ENCODE measurements at regions not wholly inside any gene's neighbourhood (a gene's known extent, or its start where the extent isn't known, plus 50 kb on each side); places are given as distances from the start of the nearest gene placed in this dataset.
"Not testable (repeated sequence)": the region's sequence is repeated elsewhere in the genome, so short reads cannot be mapped to it uniquely, and the experiment has no call there.

DNA sequence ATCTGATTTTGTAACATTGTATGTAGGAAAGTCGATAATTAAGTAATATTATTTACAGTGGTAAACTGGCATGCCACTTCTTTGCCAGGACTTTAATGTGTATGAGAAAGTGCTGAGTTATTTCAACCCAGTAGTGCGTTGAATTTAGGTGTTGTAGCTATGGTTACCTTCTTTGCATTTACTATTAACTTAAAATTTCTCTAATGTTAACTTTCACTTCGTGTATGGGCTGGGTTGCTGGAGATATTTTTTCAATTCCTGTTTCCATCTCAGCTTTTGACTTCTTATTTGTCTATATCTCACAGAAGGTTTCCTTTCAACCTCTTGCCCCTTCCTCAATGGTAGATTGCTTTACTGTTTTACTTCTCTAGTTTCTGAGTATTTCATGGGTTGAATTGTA, 1345.6 kb downstream of the FSCB start:
- no peaks in the 10 kb centered on the region for H3K27me3 Mint-ChIP-seq (ENCODE audit: insufficient read depth)
- H3K27ac Mint-ChIP-seq = no peak overlapping the region
- DNase-seq (ENCODE audit: low spot score) = no peak
- H3K4me1 Mint-ChIP-seq (ENCODE audit: low read depth) = no peaks in the 10 kb centered on the region
- H3K4me3 Mint-ChIP-seq = no peak overlapping the region
- intact Hi-C loops (cut with micrococcal nuclease) = no loop called here
- H3K36me3 Mint-ChIP-seq (ENCODE audit: low read depth) = no peaks in the 10 kb centered on the region
- peaks cover 9% of the 10 kb centered on the region for H3K9me3 Mint-ChIP-seq

- Mint-ChIP-seq H3K4me1 (ENCODE audit: low read depth) (no peaks in the 10 kb centered on the region), H3K9me3 (peaks cover 17% of the 10 kb centered on the region), H3K27me3 (ENCODE audit: insufficient read depth) (no peaks in the 10 kb centered on the region), H3K27ac (no peak overlapping the region), H3K36me3 (ENCODE audit: low read depth) (no peaks in the 10 kb centered on the region), H3K4me3 (no peak overlapping the region)
- no peak for DNase-seq (ENCODE audit: low spot score)
- intact Hi-C loops (cut with micrococcal nuclease) = no loop called here
Measured at GRCh38 chr14:43157661-43158060, 1349.4 kb downstream of the FSCB start.

DNA sequence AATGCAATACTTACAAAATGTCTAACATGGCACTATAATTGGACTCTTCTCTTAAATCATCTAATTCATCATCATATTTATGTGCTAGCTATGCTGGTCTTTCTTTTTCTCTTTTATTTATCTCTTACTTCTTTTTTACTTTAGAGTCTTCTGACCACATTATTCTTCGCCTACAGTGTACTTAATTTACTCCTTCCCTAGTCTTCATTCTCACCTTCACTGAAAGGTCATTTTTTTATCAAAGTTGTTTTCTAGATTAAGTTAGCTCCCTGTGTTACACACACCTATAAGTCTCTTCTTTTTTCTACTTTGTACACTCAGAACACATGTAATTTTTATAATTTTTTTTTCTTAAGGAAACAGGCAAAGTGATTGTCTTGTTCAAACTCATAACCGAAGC, 1351.2 kb downstream of the FSCB start:
- no peak overlapping the region for H3K27ac Mint-ChIP-seq
- intact Hi-C loops (cut with micrococcal nuclease) = no loop called here
- no peaks in the 10 kb centered on the region for H3K36me3 Mint-ChIP-seq (ENCODE audit: low read depth)
- DNase-seq (ENCODE audit: low spot score) = no peak
- H3K27me3 Mint-ChIP-seq (ENCODE audit: insufficient read depth) = no peaks in the 10 kb centered on the region
- H3K9me3 Mint-ChIP-seq = peaks cover 17% of the 10 kb centered on the region
- no peaks in the 10 kb centered on the region for H3K4me1 Mint-ChIP-seq (ENCODE audit: low read depth)
- H3K4me3 Mint-ChIP-seq = no peak overlapping the region

DNA sequence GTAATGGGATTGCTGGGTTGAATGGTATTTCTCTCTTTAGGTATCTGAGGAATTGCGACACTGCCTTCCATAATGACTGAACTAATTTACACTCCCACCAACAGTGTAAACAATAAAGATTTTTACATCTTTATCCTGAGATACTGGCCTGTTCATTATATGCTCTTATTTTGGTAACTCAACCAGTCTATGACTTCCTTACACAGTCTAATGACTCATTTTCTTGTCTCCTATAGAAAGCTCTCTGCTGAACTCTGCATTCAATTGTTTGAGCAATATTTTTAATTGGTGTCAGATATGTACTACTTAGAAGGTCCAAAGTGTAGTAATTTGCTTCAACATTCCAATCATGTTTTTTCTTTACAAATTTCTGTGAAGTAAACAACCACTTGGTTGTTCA, 1351.8 kb downstream of the FSCB start:
- Mint-ChIP-seq H3K4me1 (ENCODE audit: low read depth) (no peaks in the 10 kb centered on the region), H3K36me3 (ENCODE audit: low read depth) (no peaks in the 10 kb centered on the region), H3K27me3 (ENCODE audit: insufficient read depth) (no peaks in the 10 kb centered on the region), H3K4me3 (no peak overlapping the region), H3K9me3 (peaks cover 17% of the 10 kb centered on the region), H3K27ac (no peak overlapping the region)
- DNase-seq (ENCODE audit: low spot score) = no peak
- intact Hi-C loops (cut with micrococcal nuclease) = no loop called here

DNA sequence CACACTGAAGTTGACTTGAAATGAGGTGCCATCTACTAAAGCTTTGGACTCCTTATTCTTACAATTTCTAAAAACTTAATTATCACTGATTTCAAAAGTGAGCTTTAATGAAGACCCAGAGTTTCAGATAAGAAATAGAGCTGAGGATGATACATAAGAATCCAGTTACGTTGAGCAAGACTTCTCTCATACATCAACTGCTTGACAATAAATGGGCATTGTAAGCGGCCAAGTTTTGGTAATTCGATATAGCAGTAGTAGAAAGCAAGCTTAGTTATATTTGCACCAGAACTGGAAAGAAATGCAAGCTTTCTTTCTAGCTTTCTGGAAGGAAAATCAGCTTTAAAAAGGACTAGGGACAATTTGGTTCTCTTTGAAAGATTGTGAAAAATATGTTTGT, 1359.6 kb downstream of the FSCB start:
- Mint-ChIP-seq H3K27ac (no peak overlapping the region), H3K4me3 (no peak overlapping the region), H3K9me3 (peaks cover 3% of the 10 kb centered on the region), H3K36me3 (ENCODE audit: low read depth) (no peaks in the 10 kb centered on the region), H3K27me3 (ENCODE audit: insufficient read depth) (no peaks in the 10 kb centered on the region), H3K4me1 (ENCODE audit: low read depth) (no peaks in the 10 kb centered on the region)
- no peak for DNase-seq (ENCODE audit: low spot score)
- intact Hi-C loops (cut with micrococcal nuclease) = no loop called here

DNA sequence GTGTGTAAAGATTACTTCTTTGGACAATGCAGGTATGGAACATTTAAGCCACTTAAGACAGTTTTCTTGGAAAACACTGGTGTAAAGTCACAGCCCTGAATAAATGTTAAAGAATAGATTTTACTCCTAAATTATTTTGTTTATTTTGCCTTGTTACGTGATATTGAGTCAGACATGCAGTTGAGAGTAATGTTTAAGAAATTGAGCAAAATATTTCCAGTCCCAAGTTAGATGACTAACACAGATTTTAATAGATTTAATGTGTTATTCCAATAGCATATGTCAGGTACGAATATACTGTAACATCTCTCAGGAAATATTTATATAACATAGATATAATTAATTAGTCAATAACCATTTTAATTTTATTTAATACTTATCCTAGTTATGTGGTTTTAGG, 1361.7 kb downstream of the FSCB start:
- no peaks in the 10 kb centered on the region for H3K36me3 Mint-ChIP-seq (ENCODE audit: low read depth)
- no peak overlapping the region for H3K27ac Mint-ChIP-seq
- DNase-seq (ENCODE audit: low spot score) = no peak
- H3K27me3 Mint-ChIP-seq (ENCODE audit: insufficient read depth) = no peaks in the 10 kb centered on the region
- intact Hi-C loops (cut with micrococcal nuclease) = no loop called here
- H3K4me1 Mint-ChIP-seq (ENCODE audit: low read depth) = no peaks in the 10 kb centered on the region
- H3K4me3 Mint-ChIP-seq = no peak overlapping the region
- H3K9me3 Mint-ChIP-seq = peaks cover 3% of the 10 kb centered on the region

DNA sequence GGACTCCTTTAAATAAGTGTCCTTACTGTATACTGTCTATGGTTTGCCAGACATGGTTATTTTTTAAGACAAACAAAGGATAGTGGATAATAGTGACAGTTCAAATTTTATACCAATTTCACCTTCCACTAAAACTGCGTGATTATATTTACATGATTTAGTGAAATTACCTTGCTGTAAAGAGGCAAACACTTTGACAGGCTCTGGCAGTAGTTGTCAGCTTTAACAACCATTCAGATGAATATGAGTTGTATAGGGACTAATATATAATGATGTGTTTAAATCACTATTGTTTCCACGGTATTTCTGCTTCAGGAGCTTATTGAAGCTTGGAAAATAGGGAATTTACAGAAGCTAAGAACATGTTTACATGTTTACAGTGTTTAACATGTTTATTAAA, 1364.0 kb downstream of the FSCB start:
- Mint-ChIP-seq H3K27ac (no peak overlapping the region), H3K4me1 (ENCODE audit: low read depth) (no peaks in the 10 kb centered on the region), H3K36me3 (ENCODE audit: low read depth) (no peaks in the 10 kb centered on the region), H3K4me3 (no peak overlapping the region), H3K27me3 (ENCODE audit: insufficient read depth) (no peaks in the 10 kb centered on the region), H3K9me3 (peaks cover 11% of the 10 kb centered on the region)
- no peak for DNase-seq (ENCODE audit: low spot score)
- intact Hi-C loops (cut with micrococcal nuclease) = no loop called here

- Mint-ChIP-seq H3K4me1 (ENCODE audit: low read depth) (no peaks in the 10 kb centered on the region), H3K9me3 (peaks cover 11% of the 10 kb centered on the region), H3K27ac (no peak overlapping the region), H3K36me3 (ENCODE audit: low read depth) (no peaks in the 10 kb centered on the region), H3K4me3 (no peak overlapping the region), H3K27me3 (ENCODE audit: insufficient read depth) (no peaks in the 10 kb centered on the region)
- DNase-seq (ENCODE audit: low spot score) = no peak
- intact Hi-C loops (cut with micrococcal nuclease) = no loop called here
Measured at GRCh38 chr14:43141636-43142191, 1365.4 kb downstream of the FSCB start.

DNA sequence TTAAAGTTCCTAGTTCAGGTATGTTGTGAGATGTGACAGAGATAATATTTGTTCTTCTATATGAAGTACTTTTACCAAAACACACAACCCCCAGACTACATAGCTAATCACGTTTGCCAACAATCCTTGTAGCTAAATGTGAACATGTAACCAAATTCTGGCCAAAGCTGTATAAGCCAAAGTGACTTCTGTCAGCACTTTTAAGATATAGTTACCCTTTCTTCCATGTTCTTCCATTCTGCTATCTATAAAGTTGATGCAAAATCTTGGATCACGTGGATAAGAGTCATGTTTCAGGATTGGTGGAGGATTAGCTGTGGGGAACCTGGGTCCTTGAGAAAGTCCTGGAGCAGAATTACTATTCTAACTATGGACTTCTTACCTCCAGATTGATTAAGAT, 1366.6 kb downstream of the FSCB start:
- no peak overlapping the region for H3K4me3 Mint-ChIP-seq
- H3K4me1 Mint-ChIP-seq (ENCODE audit: low read depth) = no peaks in the 10 kb centered on the region
- DNase-seq (ENCODE audit: low spot score) = no peak
- peaks cover 16% of the 10 kb centered on the region for H3K9me3 Mint-ChIP-seq
- intact Hi-C loops (cut with micrococcal nuclease) = no loop called here
- no peaks in the 10 kb centered on the region for H3K36me3 Mint-ChIP-seq (ENCODE audit: low read depth)
- no peak overlapping the region for H3K27ac Mint-ChIP-seq
- no peaks in the 10 kb centered on the region for H3K27me3 Mint-ChIP-seq (ENCODE audit: insufficient read depth)

DNA sequence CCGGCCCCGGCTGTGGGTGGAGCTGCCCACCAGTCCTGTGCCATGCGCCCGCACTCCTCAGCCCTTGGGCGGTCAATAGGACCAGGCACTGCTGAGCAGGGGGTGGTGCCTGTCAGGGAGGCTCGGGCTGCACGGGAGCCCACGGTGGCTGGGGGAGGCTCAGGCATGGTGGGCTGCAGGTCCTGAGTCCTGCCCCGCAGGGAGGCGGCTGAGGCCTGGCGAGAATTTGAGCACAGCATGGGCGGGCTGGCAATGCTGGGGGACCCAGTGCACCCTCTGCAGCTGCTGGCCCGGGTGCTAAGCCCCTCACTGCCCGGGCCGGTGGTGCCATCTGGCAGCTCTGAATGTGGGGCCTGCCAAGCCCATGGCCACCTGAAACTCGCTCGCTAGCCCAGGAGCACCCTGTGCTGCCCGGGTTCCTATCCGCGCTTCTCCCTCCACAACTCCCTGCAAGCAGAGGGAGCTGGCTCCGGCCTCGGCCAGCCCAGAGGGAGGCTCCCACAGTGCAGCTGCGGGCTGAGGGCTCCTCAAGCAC, 1371.1 kb downstream of the FSCB start:
- Mint-ChIP-seq H3K9me3 (peaks cover 27% of the 10 kb centered on the region), H3K36me3 (ENCODE audit: low read depth) (no peaks in the 10 kb centered on the region), H3K27me3 (ENCODE audit: insufficient read depth) (no peaks in the 10 kb centered on the region), H3K4me1 (ENCODE audit: low read depth) (no peaks in the 10 kb centered on the region), H3K4me3 (no peak overlapping the region), H3K27ac (no peak overlapping the region)
- intact Hi-C loops (cut with micrococcal nuclease) = no loop called here
- no peak for DNase-seq (ENCODE audit: low spot score)

- peaks cover 18% of the 10 kb centered on the region for H3K9me3 Mint-ChIP-seq
Measured at GRCh38 chr14:43132441-43132840, 1374.6 kb downstream of the FSCB start.

GRCh38 chr14:43128429-43128828, 1378.7 kb downstream of the FSCB start:
- H3K4me1 Mint-ChIP-seq (ENCODE audit: low read depth); intact Hi-C loops (cut with micrococcal nuclease); H3K9me3 Mint-ChIP-seq: not testable (repeated sequence)

More at GRCh38 chr14:43132441-43132840, 1374.6 kb downstream of the FSCB start:
- Mint-ChIP-seq H3K4me1 (ENCODE audit: low read depth) (no peaks in the 10 kb centered on the region), H3K27me3 (ENCODE audit: insufficient read depth) (no peaks in the 10 kb centered on the region), H3K36me3 (ENCODE audit: low read depth) (no peaks in the 10 kb centered on the region), H3K4me3 (no peak overlapping the region), H3K27ac (no peak overlapping the region)
- DNase-seq (ENCODE audit: low spot score) = no peak
- intact Hi-C loops (cut with micrococcal nuclease) = no loop called here

GRCh38 chr14:43127874-43128273, 1379.2 kb downstream of the FSCB start:
- intact Hi-C loops (cut with micrococcal nuclease); DNase-seq (ENCODE audit: low spot score); H3K4me1 Mint-ChIP-seq (ENCODE audit: low read depth); H3K9me3 Mint-ChIP-seq; H3K36me3 Mint-ChIP-seq (ENCODE audit: low read depth); H3K27me3 Mint-ChIP-seq (ENCODE audit: insufficient read depth); H3K4me3 Mint-ChIP-seq; H3K27ac Mint-ChIP-seq: not testable (repeated sequence)

More at GRCh38 chr14:43128429-43128828, 1378.7 kb downstream of the FSCB start:
- not testable (repeated sequence) for H3K36me3 Mint-ChIP-seq (ENCODE audit: low read depth); DNase-seq (ENCODE audit: low spot score); H3K27me3 Mint-ChIP-seq (ENCODE audit: insufficient read depth); H3K4me3 Mint-ChIP-seq; H3K27ac Mint-ChIP-seq

DNA sequence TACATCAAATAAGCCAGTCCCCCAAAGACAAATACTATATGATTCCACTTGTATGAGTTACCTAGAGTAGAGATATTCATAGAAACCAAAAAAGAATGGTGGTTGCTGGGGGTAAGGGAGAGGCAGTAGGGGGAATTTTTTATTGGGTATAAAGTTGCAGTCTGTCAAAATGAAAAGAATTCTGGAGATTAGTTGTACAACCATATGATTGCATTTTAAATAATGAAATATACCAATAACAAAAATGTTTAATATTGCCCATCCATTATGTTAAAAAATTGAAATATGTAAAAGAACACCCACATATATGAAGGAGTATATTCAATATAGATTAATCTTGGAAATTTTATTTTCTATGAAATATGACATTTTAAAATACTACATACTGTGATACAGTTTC, 1383.5 kb downstream of the FSCB start:
- Mint-ChIP-seq H3K27ac (no peak overlapping the region), H3K9me3 (peaks cover 11% of the 10 kb centered on the region), H3K4me3 (no peak overlapping the region), H3K27me3 (ENCODE audit: insufficient read depth) (no peaks in the 10 kb centered on the region), H3K4me1 (ENCODE audit: low read depth) (no peaks in the 10 kb centered on the region), H3K36me3 (ENCODE audit: low read depth) (no peaks in the 10 kb centered on the region)
- no peak for DNase-seq (ENCODE audit: low spot score)
- intact Hi-C loops (cut with micrococcal nuclease) = no loop called here
